GM21619 (cell line): ENCODE measurements at regions not wholly inside any gene's neighbourhood (a gene's known extent, or its start where the extent isn't known, plus 50 kb on each side); places are given as distances from the start of the nearest gene placed in this dataset.
"Not testable (repeated sequence)": the region's sequence is repeated elsewhere in the genome, so short reads cannot be mapped to it uniquely, and the experiment has no call there.

ENCODE experiments used
- ATAC-seq: cut with Tn5 transposase; IDR thresholded peaks from one replicate; pipeline ENCODE4 v1.9.1; 2021; ENCODE audit not compliant: unreplicated experiment

- ATAC-seq: no peak
Measured at GRCh38 chr3:34106379-34106778, 307.9 kb downstream of the PDCD6IP start.

GRCh38 chr3:34106879-34107278 lies 308.4 kb downstream of the PDCD6IP start:
- ATAC-seq: peak; percentile 30

DNA sequence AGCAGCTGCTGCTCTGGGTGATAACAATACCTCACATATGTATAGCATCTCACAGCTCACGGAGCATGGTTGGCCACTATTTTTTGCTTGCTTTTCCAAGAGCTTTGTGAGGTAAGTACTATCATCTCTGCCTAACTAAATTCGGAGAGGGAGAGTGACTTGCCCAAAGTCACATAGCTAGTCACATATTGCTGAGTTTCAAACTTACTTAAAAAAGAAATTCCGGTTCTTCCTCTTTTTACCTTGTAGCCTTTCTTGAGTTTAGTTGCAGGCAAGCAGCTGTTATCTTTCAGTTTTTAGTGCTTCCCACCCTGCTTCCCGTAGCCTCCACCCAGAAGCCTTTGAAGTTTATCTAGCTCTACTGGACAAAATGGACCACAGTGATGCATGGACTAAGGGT lies 309.2 kb downstream of the PDCD6IP start:
- peak; percentile 52 for ATAC-seq

DNA sequence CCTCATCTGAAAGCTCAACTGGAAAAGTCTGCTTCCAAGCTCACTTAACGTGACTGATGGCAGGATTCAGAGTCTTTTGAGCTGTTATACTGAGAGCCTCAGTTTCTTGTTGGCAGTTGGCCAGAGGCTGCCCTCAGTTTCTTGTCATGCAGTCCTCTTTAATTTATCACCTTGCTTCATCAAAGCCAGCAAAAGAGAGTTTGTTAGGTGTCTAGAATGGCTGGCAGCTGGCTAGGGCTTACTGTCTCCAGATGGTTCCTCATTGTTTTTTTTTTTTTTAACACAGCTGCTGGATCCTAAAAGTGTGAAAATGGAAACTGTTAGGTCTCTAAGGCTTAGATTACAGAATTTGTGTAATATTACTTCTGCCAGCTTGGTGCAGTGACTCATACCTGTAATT lies 310.6 kb downstream of the PDCD6IP start:
- ATAC-seq: no peak

DNA sequence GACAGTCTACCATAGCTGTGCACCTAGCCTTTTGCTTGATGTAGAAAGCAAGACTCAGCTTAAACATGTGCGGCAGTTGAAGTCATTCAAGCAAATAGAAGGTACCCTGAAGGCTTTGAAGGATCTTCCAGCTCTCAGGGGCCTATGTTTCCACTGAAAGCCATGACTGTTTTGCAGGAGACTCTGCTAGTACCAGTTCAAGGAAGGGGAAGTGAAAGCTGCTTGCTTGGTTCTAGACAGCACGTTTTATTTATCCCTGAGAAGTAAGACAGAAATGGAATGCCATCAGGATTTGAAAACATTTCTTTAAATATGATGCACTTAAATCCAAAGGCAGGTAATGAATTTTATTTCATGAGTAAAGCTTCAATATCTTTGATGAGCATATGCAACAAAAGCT lies 311.4 kb downstream of the PDCD6IP start:
- ATAC-seq: no peak

DNA sequence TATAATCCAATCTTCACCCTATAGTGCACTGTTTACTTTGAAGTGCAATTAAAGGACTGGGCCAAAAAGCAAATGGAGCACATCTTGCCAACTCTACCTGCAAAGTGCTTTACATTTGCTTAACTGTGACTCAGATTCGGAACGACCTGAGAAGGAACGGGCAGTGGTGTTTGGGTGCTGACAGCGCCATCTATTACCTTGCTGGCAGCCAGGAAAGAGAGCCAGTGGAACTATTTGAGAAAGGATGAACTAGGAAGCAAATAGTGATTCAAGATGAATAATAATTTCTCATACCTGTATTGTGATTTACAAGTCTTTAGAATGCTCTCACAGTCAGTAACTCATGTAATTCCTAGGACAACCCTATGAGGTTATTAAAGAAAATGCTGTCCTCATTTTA lies 312.9 kb downstream of the PDCD6IP start:
- ATAC-seq: no peak

DNA sequence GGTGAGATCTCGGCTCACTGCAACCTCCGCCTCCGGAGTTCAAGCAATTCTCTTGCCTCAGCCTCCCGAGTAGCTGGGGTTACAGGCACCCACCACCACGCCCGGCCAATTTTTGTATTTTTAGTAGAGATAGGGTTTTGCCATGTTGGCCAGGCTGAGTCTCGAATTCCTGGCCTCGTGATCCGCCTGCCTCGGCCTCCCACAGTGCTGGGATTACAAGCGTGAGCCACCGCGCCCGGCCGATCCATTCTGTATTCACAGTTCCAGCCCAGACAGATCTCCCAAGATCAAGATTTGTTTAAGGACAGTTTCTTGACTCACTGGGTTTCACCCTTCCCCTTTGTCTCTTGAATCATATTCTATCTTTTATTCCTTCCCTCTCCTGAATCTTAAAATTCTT lies 313.8 kb downstream of the PDCD6IP start:
- not testable (repeated sequence) for ATAC-seq

- ATAC-seq: no peak
Measured at GRCh38 chr3:34131091-34131490, 332.7 kb downstream of the PDCD6IP start.

DNA sequence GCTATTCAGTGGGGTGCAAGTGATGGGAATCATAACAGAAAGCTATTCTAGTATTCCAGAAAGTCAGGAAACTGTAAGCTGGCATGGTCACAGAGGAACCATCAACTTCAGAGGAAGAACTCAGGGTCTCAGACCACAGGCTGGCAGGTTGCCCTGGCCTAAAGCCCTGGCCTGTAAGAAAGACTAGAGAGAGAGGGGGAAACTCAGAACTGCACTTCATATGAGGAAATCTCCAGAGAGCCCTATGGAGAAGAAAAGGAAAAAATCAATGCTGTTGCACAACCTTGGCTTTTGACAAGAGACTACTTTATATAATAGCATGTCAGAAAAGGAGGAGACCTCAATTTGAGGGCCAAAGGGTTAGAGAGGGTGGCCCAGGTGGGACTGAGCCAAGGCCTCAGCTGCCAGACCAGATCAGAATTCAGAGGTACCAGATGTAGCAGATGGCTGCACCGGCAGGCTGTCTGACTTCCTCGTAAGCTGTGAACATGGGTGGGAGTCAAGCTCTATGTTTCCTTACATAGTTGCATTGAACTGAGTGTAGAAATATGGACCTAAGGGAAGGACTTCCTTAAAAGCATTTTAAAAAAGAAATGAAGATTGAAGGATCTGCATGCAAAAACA lies 333.8 kb downstream of the PDCD6IP start:
- no peak for ATAC-seq

DNA sequence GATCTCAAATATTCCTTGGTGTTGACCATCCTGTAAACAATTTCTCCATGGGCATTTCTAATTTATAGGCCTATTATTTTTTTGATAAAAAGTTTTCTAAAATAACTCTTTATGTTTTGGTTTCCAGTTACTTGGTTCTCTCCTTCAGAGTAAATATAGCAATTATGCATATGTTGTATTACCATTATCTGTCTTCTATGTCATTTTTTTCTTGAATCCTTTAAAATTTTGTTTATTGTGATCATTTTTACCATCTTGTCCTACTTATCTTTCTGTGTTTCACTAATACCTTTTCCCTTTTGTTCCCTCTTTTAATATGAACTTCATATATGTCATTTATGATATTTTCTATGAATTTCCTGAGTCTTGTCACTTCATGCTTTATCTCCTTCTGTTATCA lies 341.1 kb downstream of the PDCD6IP start:
- no peak for ATAC-seq

DNA sequence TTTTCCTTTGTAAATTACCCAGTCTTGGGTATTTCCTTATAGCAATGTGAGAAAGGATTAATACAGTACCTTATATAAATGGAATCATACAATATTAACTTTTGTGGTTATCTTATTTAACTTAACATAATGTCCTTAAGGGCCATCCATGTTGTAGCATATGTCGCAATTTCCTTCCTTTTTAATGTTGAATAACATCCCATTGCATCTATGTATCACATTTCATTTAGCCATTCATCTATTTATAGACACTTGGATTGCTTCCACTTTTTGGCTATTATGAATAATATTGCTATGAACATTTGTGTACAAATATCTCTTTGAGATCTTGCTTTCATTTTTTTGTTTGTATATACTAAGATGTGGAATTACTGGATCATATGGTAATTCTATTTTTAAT lies 342.2 kb downstream of the PDCD6IP start:
- ATAC-seq: no peak

GRCh38 chr3:34141841-34142337 lies 343.5 kb downstream of the PDCD6IP start:
- ATAC-seq: no peak

GRCh38 chr3:34145796-34146195 lies 347.4 kb downstream of the PDCD6IP start:
- ATAC-seq: no peak

- no peak for ATAC-seq
Measured at GRCh38 chr3:34146596-34146995, 348.2 kb downstream of the PDCD6IP start.

- ATAC-seq: no peak
Measured at GRCh38 chr3:34150992-34151391, 352.6 kb downstream of the PDCD6IP start.

DNA sequence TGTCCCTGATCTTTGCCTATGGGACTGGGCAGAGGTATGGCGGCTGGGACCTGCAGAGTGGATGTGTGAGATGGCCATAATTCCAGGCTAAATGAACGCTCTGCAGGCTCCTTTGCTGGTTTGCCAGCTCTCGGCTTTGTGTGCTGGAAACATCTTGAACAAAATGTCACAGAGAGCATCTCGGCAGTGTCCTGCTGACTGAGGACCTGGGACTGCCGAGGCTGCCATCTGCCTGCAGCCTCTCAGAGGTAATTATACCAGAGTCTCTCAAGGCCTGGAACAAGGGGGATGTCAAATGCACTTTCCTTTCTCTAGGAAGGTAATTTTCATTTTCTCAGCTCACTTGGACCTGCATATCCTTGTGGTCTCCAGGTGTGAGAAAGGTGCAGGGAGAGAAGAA lies 354.2 kb downstream of the PDCD6IP start:
- ATAC-seq: no peak

- ATAC-seq: peak; percentile 5
Measured at GRCh38 chr3:34155108-34155507, 356.7 kb downstream of the PDCD6IP start.

DNA sequence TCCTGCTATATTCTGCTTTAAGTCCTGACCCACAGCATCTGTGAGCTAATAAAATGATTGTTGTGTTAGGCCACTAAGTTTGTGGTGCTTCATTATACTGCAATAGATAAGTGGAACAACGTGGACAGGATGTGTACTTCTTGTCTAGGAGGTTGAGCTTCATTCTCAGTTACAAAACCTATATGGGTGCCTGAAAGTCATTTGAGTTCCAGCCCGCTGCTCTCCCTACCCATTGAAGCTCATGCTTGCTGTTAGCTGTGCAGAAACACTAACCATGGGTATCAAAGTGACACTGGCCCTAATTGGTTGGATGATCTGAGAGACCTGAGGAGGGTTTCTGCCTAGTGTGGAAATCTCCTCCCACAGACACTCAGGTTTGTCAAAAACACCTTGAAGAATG lies 357.2 kb downstream of the PDCD6IP start:
- peak; percentile 69 for ATAC-seq

DNA sequence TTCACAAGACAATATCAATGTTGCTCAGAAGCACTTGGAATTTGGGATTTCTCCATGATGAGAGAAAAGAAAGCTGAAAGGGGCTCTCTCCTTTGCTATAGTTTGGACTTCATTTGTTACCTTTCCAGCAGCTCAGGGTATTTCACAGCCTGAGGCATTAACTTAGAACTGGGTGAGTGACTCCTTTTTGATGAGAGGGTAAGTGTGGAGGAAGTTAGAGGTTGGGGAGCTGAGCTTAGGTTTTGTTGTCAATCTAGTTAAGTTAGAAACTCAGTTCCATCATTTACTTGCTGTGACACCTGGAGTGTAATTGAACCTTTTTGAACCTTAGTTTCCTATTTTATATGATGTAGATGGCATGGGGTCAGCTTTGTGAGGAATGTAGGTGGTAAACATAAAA lies 359.1 kb downstream of the PDCD6IP start:
- ATAC-seq: no peak

- ATAC-seq: no peak
Measured at GRCh38 chr3:34159613-34160420, 361.4 kb downstream of the PDCD6IP start.

DNA sequence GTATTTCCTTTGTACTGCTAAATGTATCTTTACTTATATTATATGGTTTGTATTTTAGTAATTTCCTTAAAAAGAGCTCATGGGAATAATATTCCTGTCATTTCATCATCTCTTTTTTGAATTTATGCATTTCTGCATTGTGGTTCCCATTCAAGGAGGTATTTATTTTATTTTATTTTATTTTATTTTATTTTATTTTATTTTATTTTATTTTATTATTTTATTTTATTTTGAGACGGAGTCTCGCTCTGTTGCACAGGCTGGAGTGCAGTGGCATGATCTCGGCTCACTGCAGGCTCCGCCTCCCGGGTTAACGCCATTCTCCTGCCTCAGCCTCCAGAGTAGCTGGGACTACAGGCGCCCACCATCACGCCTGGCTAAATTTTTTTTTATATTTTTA lies 371.2 kb downstream of the PDCD6IP start:
- ATAC-seq: not testable (repeated sequence)

- no peak for ATAC-seq
Measured at GRCh38 chr3:34174740-34175139, 376.3 kb downstream of the PDCD6IP start.
